ENCODE measurements at regions not wholly inside any gene's neighbourhood (a gene's known extent, or its start where the extent isn't known, plus 50 kb on each side); places are given as distances from the start of the nearest gene placed in this dataset.

DNA sequence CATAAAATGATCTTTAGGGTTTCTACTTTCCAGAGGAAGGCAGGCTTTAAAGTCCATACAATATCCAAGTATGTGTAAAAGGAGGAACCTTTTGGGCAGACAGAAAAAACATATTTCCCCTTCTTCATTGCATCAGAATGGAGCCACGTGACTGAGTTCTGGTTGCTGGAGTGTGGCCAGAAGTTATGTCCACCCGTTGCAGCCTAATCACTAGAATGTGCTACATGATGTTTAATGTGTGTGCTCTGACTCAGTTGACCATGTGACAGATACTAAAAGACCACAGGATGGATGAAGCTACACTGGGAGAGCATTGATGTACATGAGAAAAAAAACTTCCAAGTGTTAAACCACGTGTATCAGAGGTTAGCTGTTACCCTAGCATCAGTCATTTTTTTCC lies 460.9 kb downstream of the RIT2 start:
- Histone ChIP-seq H3K36me3 (ENCODE audit: insufficient read depth, low read depth, low read length) (peaks cover 9% of the 10 kb centered on the region; the same call in 1 of the 2 replicates), H3K27ac (ENCODE audit: low read length) (no peak overlapping the region), H3K27me3 (ENCODE audit: insufficient read depth, low read length) (no peaks in the 10 kb centered on the region), H3K4me3 (ENCODE audit: low read length) (no peak overlapping the region), H3K4me1 (ENCODE audit: insufficient read depth, low read length) (peaks cover 6% of the 10 kb centered on the region; the same call in 1 of the 2 replicates), H3K9ac (ENCODE audit: low read depth, low read length) (no peak overlapping the region), H3K9me3 (ENCODE audit: insufficient read depth, low read depth, low read length) (peaks cover 9% of the 10 kb centered on the region)

DNA sequence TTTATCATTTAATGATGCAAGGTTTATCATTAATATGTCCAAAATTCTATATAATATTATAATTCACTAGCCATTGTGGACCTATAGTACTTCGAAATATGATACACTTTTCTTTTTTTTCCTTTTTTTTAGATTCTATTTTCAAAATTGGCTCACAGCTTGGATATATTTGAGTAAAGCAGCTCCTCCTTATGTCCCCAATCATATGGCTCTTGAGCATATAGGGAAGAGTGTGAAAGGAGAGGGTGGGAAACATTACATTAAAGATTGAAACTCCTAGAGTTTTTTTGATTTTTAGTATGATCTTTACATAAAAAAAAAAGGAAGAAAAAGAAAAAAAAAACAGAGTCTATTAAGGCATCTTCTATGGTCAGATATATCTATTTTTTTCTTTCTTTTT lies 457.9 kb downstream of the RIT2 start:
- peaks cover 9% of the 10 kb centered on the region for H3K9me3 ChIP-seq (ENCODE audit: insufficient read depth, low read depth, low read length)
- no peak overlapping the region for H3K4me3 ChIP-seq (ENCODE audit: low read length)
- no peaks in the 10 kb centered on the region for H3K27me3 ChIP-seq (ENCODE audit: insufficient read depth, low read length)
- H3K4me1 ChIP-seq (ENCODE audit: insufficient read depth, low read length) = peaks cover 6% of the 10 kb centered on the region; the same call in 1 of the 2 replicates
- no peak overlapping the region for H3K9ac ChIP-seq (ENCODE audit: low read depth, low read length)
- H3K36me3 ChIP-seq (ENCODE audit: insufficient read depth, low read depth, low read length) = peaks cover 3% of the 10 kb centered on the region; the same call in 1 of the 2 replicates
- H3K27ac ChIP-seq (ENCODE audit: low read length) = no peak overlapping the region

DNA sequence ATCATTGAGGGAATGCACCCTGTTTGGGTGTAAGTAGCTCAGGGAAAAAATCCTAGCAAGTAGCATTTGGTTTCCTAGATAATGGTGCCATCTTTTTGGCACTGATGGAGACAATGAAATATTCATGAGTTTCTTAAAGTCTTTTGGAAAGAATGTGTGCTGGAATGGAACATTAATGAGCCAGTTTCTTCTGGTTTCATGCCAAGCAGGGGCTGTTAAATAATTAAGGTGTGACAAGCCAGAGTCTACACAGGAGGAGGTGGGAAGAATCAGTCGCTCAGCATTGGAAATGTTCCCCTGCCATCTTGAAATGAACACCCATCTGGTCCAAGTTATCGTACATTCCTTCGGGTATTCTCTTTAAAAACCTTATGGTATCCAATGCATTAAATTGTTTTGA lies 457.3 kb downstream of the RIT2 start:
- Histone ChIP-seq H3K27me3 (ENCODE audit: insufficient read depth, low read length) (no peaks in the 10 kb centered on the region), H3K36me3 (ENCODE audit: insufficient read depth, low read depth, low read length) (no peaks in the 10 kb centered on the region), H3K4me1 (ENCODE audit: insufficient read depth, low read length) (peaks cover 4% of the 10 kb centered on the region; the same call in 1 of the 2 replicates), H3K27ac (ENCODE audit: low read length) (no peak overlapping the region), H3K9ac (ENCODE audit: low read depth, low read length) (no peak overlapping the region), H3K4me3 (ENCODE audit: low read length) (no peak overlapping the region), H3K9me3 (ENCODE audit: insufficient read depth, low read depth, low read length) (peaks cover 6% of the 10 kb centered on the region)

DNA sequence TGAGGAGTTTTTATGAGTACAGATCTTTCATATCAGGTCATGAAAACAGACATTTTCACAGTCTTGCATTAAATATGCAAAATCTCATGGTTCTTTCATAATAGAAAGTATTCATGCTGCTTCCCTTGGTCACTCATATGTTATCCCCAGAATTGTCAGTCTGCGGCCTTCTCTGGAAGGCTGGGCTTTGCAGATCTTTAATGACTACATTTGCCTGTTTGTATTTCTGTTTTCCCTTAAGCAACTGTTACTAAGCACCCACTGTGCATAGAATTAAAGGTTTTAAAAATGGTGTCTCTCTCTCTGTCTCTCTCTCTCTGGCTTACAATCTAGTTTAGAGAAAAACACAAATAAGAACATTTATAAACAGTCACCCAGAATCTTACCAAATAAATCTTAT lies 456.3 kb downstream of the RIT2 start:
- no peak overlapping the region for H3K9ac ChIP-seq (ENCODE audit: low read depth, low read length)
- H3K4me1 ChIP-seq (ENCODE audit: insufficient read depth, low read length) = no peaks in the 10 kb centered on the region; the same call in 1 of the 2 replicates
- H3K27me3 ChIP-seq (ENCODE audit: insufficient read depth, low read length) = no peaks in the 10 kb centered on the region
- no peak overlapping the region for H3K27ac ChIP-seq (ENCODE audit: low read length)
- no peaks in the 10 kb centered on the region for H3K36me3 ChIP-seq (ENCODE audit: insufficient read depth, low read depth, low read length)
- peaks cover 6% of the 10 kb centered on the region for H3K9me3 ChIP-seq (ENCODE audit: insufficient read depth, low read depth, low read length)
- H3K4me3 ChIP-seq (ENCODE audit: low read length) = no peak overlapping the region

DNA sequence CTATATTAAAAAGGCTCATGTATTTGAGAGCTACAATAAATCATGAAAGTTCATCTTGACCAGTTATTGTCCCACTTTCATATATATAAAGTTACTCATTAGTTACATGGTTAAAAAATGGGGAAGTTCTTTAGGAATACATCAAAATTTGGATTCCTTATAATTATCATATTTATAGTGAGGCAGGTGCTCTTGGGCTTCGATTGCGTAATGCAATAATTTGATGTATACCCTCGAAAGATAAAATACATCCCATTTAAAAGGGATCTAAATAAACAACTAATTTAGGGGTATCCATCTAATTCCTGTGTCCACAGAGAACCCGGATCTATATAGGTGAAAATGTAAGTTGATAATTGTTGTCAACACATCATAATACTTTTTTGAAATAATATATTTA lies 444.6 kb downstream of the RIT2 start:
- Histone ChIP-seq H3K4me1 (ENCODE audit: insufficient read depth, low read length) (no peaks in the 10 kb centered on the region), H3K9ac (ENCODE audit: low read depth, low read length) (no peak overlapping the region), H3K9me3 (ENCODE audit: insufficient read depth, low read depth, low read length) (no peaks in the 10 kb centered on the region), H3K36me3 (ENCODE audit: insufficient read depth, low read depth, low read length) (no peaks in the 10 kb centered on the region), H3K4me3 (ENCODE audit: low read length) (no peak overlapping the region), H3K27me3 (ENCODE audit: insufficient read depth, low read length) (no peaks in the 10 kb centered on the region), H3K27ac (ENCODE audit: low read length) (no peak overlapping the region)

DNA sequence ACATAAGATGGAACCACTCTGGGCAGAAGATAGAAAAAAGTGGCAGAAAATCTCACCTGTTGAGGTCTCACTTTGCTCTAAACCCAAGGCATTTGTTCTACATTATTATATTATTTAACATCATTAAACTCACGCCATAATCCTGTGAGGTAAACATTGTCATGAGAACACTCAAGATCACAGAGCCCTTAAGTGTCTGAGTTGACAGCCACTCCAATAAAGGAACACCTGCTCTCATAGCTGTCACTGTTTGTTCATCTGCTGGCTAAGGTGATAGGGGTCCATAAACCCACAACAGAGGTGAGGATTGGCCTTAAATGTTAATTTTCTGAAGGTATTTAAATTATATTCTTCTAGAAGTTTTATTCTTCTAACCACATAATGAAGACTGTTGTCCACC lies 439.7 kb downstream of the RIT2 start:
- Histone ChIP-seq H3K27ac (ENCODE audit: low read length) (no peak overlapping the region), H3K9ac (ENCODE audit: low read depth, low read length) (no peak overlapping the region), H3K36me3 (ENCODE audit: insufficient read depth, low read depth, low read length) (no peaks in the 10 kb centered on the region), H3K4me1 (ENCODE audit: insufficient read depth, low read length) (no peaks in the 10 kb centered on the region), H3K27me3 (ENCODE audit: insufficient read depth, low read length) (no peaks in the 10 kb centered on the region), H3K4me3 (ENCODE audit: low read length) (no peak overlapping the region), H3K9me3 (ENCODE audit: insufficient read depth, low read depth, low read length) (no peaks in the 10 kb centered on the region)

DNA sequence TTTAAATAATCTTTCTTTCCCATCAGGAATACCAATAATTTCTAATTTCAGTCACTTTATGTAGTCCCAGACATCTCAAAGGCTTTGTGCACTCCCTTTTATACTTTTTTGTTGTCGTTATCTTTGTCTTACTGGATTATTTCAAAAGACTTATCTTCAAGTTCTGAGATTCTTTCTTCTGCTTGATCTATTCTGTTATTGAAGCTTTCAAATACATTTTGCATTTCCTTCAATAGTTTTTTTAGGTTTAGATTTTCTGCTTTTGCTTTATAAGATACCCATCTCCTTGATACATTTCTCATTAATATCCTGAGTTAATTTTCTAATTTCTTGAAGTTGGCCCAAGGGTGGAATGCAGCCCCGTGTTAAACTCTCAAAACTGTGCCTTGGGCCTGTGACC lies 432.4 kb downstream of the RIT2 start:
- Histone ChIP-seq H3K27ac (ENCODE audit: low read length) (no peak overlapping the region), H3K27me3 (ENCODE audit: insufficient read depth, low read length) (no peaks in the 10 kb centered on the region), H3K9ac (ENCODE audit: low read depth, low read length) (no peak overlapping the region), H3K4me3 (ENCODE audit: low read length) (no peak overlapping the region), H3K4me1 (ENCODE audit: insufficient read depth, low read length) (no peaks in the 10 kb centered on the region), H3K36me3 (ENCODE audit: insufficient read depth, low read depth, low read length) (no peaks in the 10 kb centered on the region), H3K9me3 (ENCODE audit: insufficient read depth, low read depth, low read length) (no peaks in the 10 kb centered on the region)

DNA sequence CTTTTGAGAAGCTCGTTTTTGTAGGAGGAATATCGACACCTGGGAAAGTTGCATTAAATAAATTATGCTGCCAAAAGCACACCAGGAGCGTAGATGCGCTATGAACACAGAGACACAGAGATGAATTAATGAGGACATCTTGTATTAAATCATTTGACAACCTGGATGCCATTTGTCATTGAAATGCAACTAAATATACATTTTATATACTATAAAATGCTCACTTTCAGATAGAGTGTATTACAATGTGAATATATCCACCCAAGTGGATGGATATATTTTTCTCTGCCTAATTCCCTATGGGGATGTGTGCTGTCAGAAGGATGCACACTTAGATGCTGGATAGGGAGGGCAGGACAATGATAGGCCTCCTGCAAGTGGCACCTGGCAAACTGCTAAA lies 426.2 kb downstream of the RIT2 start:
- Histone ChIP-seq H3K4me1 (ENCODE audit: insufficient read depth, low read length) (no peaks in the 10 kb centered on the region), H3K9me3 (ENCODE audit: insufficient read depth, low read depth, low read length) (no peaks in the 10 kb centered on the region), H3K9ac (ENCODE audit: low read depth, low read length) (no peak overlapping the region)

More for the DNA sequence above, 426.2 kb downstream of the RIT2 start:
- no peak overlapping the region for H3K4me3 ChIP-seq (ENCODE audit: low read length)
- no peak overlapping the region for H3K27ac ChIP-seq (ENCODE audit: low read length)
- no peaks in the 10 kb centered on the region for H3K27me3 ChIP-seq (ENCODE audit: insufficient read depth, low read length)
- no peaks in the 10 kb centered on the region for H3K36me3 ChIP-seq (ENCODE audit: insufficient read depth, low read depth, low read length)
